Occipital lobe (tissue), 1 donor: ENCODE measurements at regions not wholly inside any gene's neighbourhood (a gene's known extent, or its start where the extent isn't known, plus 50 kb on each side); places are given as distances from the start of the nearest gene placed in this dataset.

ENCODE experiments used
- DNase-seq: peaks from one replicate; lab custom pipeline; 2025; lab: John Stamatoyannopoulos, UW

DNA sequence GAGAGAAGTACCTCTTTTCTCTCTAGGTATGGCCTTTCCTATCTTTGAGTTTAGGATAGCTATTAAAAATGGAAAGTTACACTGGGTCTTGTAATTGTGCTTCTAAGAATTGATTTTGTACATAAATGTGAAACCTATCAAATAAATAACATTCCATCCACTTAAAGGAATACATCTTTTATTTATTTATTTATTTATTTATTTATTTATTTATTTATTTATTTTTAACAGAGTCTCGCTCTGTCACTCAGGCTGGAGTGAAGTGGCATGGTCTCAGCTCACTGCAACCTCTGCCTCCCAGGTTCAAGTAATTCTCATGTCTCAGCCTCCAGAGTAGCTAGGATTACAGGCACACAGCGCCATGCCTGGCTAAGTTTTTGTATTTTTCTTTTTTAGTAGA is 1114.0 kb upstream of the EEF2KMT start:
- no peak for DNase-seq

- no peak for DNase-seq
Measured at GRCh38 chr16:6209355-6209930, 1111.8 kb upstream of the EEF2KMT start.

GRCh38 chr16:6207580-6207979 is 1110.0 kb upstream of the EEF2KMT start:
- no peak for DNase-seq

- no peak for DNase-seq
Measured at GRCh38 chr16:6207124-6207523, 1109.5 kb upstream of the EEF2KMT start.

DNA sequence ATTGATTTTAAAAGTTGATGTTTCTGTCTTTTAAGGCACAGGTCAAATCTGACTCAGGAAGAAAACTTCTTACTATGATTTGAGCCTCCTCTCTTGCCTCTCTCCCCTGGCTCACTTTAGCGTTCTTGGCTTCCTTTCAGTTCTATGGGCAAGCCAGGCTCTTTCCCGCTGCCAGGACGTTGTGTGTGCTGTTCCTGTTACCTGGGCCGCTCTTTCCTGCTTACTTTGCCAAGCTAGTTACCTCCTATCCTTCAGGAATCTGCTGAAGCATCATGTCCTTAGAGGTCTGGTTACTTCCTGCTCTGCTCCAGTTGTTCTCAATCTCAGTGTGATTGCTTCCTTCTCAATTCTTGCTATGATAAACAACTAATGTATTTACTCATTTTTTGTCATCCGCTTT is 1108.5 kb upstream of the EEF2KMT start:
- DNase-seq: no peak

DNA sequence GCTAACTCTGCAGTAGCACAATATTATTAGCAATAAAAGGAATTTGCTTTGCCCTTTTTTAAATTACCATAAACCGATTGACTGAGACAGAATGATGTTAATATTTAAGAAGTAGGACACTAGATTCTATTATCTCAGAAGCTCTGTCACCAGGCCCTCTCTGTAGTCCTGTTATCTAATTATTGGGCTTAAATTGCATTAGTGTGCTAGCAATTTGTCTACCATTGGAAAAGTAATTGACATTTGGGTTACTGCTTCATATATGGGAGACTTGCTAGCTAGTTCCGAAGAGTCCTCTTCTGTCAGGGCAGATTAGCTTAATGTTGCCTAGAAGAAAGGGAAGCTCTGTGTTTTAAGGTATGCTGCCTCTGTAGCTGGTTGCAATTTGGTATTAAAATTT is 1107.3 kb upstream of the EEF2KMT start:
- no peak for DNase-seq

- no peak for DNase-seq
Measured at GRCh38 chr16:6200861-6201260, 1103.3 kb upstream of the EEF2KMT start.

DNA sequence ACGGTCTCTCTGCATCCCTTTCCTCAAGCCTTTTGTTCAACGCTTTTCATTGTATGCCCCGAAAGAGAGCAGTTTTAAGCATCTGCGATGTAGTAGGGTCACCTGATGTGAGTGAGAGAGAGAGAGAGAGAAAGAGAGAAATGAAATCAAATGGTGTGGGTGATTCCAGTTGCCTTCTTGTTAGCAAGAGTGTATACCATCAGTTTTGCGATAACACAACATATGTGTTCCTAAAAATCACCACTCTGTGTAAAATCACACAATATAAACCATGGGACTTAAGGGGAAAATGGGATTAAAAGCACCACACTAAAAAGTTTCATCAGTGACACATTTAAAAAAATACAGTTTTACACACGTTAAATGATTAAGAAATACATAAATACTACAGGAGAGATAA is 1102.7 kb upstream of the EEF2KMT start:
- DNase-seq: no peak

DNA sequence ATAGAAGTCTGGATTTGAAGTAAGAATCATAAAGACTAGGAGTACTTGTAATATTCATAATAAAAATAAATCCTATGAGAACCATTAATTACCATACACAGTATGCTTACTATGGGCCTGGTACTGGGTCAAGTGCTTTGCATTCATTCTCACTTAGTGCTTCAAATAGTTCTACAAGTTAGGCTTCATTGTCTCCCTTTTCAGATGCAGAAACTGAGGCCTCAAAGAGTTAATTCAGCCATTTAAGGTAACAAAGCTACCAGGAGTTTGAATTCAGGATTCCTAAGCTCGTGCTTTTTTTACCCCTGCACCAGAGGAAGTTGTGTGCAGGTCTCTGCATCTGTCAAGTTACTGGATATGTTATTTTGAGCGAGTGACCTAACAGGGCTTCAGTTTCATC is 1098.4 kb upstream of the EEF2KMT start:
- no peak for DNase-seq

GRCh38 chr16:6193718-6194117 is 1096.1 kb upstream of the EEF2KMT start:
- DNase-seq: no peak

DNA sequence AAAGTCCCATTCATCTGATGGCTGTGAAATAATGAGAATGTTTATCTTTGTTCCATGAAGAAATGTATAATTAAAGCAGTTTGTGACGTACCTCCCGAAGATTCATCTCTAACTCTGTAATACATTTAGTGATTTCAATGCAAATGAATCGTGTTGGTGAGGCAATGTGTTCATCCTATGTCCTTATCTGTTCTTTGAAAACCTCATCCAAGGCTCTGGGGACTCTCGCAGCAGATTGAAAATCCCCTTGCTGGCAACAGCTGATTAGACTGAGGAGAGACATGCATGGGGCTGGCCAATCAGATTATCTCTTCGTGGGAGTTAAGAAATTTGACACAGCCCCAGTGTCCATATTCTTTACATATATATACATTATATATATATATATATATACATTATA is 1095.4 kb upstream of the EEF2KMT start:
- DNase-seq: no peak

DNA sequence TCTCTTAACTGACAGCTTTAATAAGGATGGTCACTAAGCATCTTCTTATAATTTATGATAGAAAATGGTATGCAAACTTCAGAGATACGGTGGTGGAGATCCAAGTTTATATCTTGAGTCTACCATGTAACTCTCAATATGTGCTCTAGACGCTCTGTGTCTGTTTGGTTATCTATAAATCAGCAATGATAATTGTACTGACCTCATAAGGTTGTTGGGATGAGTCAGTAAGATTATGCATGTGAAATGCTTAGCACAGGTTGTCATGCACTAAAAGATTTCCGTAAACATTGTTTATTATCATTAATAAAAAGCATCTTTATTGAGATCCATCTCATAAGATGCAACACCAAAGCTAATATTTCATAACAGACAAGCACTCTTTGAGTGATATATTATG is 1094.9 kb upstream of the EEF2KMT start:
- DNase-seq: no peak

- no peak for DNase-seq
Measured at GRCh38 chr16:6190776-6191175, 1093.2 kb upstream of the EEF2KMT start.

GRCh38 chr16:6189216-6189615 is 1091.6 kb upstream of the EEF2KMT start:
- DNase-seq: no peak

DNA sequence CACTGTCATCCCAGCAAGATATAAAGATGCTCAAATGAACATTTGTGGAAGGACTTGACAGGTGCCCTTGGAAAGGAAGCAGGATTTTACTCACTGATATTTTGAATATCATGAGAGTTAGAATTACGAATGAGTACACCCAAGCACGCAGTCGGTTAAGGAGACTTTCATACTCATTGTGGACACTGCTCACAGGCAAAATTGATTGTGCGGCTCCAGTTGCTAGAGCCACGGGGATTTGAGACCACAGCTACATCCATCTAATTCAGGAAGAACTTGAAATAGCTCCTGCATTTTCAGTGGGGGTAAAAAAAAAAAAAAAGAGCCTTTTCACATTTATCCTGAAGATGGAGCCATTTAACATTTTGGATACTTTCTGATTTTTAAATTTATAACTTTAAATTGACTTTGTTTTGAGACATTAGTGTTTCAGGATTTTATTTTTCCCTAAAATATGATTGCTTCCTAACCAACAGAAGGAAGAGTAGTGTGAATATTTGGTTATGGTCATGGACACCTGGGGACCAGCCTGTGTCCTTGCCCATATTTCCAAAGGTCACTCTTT is 1080.1 kb upstream of the EEF2KMT start:
- no peak for DNase-seq

DNA sequence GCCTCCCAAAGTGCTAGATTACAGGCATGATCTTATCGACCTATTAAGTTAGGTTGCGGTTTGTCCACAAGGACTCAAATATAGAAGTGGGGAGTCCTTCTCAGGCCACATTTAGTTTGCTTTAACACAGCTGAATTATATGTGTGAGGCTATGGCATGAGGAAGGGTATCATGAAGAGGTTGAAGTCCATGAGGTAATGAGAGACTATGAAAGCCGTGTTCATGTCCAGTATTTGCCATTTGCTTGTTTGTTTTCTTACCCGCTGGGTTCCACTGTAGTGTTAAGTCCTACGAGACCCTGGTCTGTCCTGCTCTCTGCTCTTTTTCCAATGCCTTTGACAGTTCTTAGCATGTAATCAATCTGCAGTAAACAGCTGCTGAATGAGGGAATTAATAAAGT is 1072.4 kb upstream of the EEF2KMT start:
- no peak for DNase-seq

- no peak for DNase-seq
Measured at GRCh38 chr16:6165330-6165979, 1067.9 kb upstream of the EEF2KMT start.

DNA sequence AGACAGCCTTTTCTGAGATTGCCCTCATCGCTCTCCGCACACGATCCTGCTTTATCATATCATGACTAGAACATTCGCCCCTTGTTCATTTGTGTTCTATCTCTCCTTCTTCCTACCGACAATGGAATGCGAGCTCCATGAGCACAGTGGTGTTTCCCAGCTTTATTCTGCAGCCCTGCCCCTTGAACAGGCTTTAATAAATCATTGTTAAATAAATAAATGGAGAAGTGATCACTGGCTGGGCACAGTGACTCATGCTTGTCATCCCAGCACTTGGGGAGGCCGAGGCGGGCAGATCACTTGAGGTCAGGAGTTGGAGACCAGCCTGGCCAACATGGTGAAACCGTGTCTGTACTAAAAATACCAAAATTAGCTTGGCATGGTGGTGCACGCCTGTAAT is 1063.3 kb upstream of the EEF2KMT start:
- no peak for DNase-seq

DNA sequence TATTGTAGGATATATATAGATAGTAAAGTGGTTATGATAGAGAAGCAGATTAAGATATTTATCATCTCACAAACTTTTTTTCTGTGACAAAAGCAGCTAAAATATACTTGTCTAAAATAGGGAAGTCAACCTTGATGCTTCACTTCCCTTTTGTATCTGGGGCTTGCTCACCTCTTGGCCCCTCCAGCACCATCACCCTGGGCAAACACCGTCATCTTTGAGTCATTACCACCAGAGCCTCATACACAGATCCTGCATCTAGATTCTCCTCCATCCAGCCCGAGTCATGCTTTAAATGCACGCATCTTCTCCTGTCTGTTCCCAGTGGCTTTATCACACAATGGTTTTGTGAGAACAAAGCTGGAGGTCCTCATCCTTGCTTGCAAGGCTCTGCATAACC is 1062.7 kb upstream of the EEF2KMT start:
- no peak for DNase-seq

- DNase-seq: no peak
Measured at GRCh38 chr16:6157806-6158205, 1060.2 kb upstream of the EEF2KMT start.

DNA sequence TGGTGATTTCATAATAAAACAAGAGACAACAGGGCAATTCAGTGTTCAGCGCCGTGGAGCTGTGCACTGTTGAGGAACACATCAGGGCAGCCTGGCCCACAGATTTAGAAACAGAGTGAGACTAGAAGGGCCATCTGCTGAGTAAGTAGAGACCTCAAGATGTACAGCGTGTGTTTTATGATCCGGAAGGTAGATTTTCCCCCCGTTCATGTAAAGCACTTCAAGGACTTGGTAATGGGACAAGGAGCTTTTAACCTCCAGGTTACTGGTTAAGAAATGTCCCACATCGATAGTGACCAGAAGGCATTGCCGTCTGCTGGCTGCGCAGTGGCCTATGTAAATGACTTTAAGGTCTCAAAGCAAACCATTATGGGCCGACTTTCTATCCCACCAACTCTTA is 1057.7 kb upstream of the EEF2KMT start:
- no peak for DNase-seq

DNA sequence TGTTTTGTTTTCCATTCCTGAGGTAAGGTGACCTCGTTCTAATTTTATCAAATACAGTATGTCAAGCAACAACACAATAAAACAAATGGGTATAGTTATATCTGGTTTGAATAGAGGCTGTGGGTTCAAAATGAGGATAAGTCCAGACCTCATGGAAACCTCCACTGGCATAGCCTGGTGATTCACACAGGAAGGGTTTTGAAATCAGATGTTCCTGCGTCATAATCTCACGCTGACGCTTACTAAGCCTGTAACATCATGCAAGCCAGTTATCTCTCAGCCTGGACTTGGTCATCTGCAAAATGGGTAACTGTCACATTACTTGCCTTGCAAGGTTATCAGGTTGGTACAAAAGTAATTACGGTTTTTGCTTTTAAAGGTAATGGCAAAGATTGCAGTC is 1056.3 kb upstream of the EEF2KMT start:
- DNase-seq: no peak

DNA sequence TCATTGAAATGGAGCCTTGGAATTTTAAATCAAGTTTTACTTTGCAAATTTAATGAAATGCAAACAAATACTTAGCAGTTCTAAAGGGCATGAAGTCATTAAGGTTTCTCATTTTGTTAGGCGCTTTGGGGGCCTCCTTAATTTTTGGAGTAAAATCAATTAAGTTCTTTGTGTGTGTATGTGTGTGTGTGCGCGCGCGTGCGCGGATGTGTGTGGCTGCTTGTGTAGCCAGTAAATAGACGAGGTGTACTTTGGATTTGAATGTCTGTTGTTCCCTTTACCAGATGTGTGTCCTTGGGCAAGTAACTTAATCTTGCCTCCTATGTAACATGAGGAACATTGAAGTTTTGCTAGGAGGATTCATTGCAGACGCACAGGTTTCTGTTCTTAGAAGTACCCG is 1051.4 kb upstream of the EEF2KMT start:
- DNase-seq: no peak

GRCh38 chr16:6148361-6148760 is 1050.8 kb upstream of the EEF2KMT start:
- DNase-seq: no peak
